ENCODE measurements at regions not wholly inside any gene's neighbourhood (a gene's known extent, or its start where the extent isn't known, plus 50 kb on each side); places are given as distances from the start of the nearest gene placed in this dataset.

- no peak overlapping the region for H3K4me3 ChIP-seq (ENCODE audit: low read depth, low read length)
- TF ChIP-seq CTCF (conservative IDR thresholded peaks at IDR 0.05; ENCODE audit: low read depth, low read length), result no peak
- no peak for DNase-seq (ENCODE audit: low read depth)
Measured at GRCh38 chr3:182620723-182621434, 172.4 kb upstream of the ATP11B start.

DNA sequence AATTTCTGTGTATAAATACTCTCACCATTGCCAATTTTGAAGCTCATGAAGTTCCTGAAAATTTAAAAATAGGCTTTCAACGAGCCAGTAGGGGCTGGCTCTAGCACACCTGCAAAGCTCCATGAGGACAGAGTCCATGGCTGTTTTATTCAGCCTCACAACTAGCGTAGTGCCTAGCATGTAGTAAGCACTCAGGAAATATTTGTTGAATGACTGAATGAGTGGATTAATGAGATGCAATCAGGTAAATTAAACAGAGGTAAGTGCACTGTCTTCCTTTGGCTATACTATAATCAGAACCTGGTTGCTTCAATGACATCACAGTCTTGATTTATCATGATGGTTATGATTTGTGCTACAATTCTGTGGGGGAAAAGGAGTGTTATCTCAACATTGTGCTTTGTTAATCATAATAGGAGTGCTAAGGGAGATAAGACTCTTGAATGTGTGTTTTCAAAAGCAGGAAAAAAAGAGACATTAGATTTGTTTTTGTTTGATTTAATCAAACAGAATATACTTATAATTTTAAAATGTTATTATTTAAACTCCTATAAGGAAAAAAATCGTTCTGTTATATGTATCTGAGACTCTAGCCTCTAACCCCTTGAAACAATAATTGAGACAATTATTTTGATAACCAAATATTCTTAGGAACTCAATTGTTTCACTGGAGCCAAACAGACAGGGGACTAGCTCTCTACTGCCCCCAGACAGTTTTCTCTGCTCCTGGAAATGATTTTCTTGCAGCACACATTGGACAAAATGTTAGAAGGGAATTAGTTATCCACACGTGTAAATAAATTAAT, 171.7 kb upstream of the ATP11B start:
- no peak for DNase-seq (ENCODE audit: low read depth)
- no peak overlapping the region for H3K4me3 ChIP-seq (ENCODE audit: low read depth, low read length)
- TF ChIP-seq CTCF (conservative IDR thresholded peaks at IDR 0.05; ENCODE audit: low read depth, low read length), result peak; percentile 70

- no peak overlapping the region for H3K4me3 ChIP-seq (ENCODE audit: low read depth, low read length)
- no peak for DNase-seq (ENCODE audit: low read depth)
- TF ChIP-seq CTCF (conservative IDR thresholded peaks at IDR 0.05; ENCODE audit: low read depth, low read length), result no peak
Measured at GRCh38 chr3:182622241-182622545, 171.1 kb upstream of the ATP11B start.

DNA sequence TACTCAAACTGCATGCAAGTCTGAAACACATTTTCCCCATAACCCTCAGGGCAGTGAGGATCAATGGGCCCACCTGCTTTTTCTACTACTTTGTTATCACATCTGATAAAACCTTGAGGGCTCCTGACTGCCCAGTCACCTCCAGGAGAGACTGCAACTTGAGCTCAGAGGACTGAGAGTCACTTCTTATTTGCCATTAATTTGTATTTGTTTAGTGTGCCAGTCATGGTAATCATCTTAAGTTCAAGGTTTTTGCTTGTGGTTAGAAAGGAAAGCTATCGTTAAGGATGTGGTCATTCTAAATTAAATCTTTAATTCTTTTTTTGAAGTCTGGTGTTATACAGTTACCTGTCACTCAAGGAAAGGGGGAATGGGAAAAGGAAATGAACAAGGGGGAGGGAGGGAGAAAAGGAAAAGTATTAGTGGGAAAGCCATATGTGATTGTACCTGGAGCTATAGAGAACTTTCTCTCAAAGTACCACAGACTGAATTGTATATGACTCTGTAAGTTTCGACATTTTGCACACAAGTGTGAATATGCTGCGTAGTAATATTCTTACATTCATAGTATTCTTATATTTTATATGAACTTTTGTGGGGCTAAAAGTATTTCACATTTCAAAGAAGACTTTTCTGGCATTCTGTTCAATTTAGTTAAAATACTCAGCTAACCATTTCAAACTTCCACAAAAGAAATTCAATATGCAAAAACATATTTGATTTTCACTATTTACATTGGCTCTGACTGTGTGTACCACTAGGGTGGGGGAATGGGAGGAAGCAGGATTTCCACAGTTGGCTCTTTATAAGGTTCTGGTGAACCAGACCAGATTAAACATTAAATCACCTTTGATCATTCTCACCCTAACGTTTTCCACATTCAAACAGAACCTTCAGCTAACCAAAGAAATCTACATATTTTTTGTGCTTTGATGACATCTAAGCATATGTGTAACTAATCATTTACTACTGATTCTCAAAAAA, 166.5 kb upstream of the ATP11B start:
- H3K4me3 ChIP-seq (ENCODE audit: low read depth, low read length), result no peak overlapping the region
- no peak for DNase-seq (ENCODE audit: low read depth)

DNA sequence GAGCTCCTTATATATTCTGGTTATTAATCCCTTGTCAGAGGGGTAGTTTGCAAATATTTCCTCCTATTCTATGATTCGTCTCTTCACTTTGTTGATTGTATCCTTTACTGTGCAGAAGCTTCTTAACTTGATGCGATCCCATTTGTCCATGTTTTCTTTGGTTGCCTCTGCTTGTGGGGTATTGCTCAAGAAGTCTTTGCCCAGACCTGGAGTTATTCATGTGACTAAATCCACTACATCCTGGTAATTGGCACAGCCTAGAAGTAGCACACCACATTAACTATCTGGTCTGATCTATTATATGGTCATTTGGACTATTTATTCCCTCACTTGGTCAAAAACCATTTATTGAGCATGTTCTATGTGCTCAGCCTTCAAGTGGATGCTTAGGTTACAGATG, 164.8 kb upstream of the ATP11B start:
- TF ChIP-seq CTCF (conservative IDR thresholded peaks at IDR 0.05; ENCODE audit: low read depth, low read length), result no peak
- H3K4me3 ChIP-seq (ENCODE audit: low read depth, low read length), result no peak overlapping the region
- no peak for DNase-seq (ENCODE audit: low read depth)

More for the DNA sequence above, 166.5 kb upstream of the ATP11B start:
- TF ChIP-seq CTCF (conservative IDR thresholded peaks at IDR 0.05; ENCODE audit: low read depth, low read length), result no peak

GRCh38 chr3:182629521-182629920, 163.8 kb upstream of the ATP11B start:
- no peak overlapping the region for H3K4me3 ChIP-seq (ENCODE audit: low read depth, low read length)
- TF ChIP-seq CTCF (conservative IDR thresholded peaks at IDR 0.05; ENCODE audit: low read depth, low read length), result no peak
- DNase-seq (ENCODE audit: low read depth), result no peak
